GM18502 (cell line): ENCODE measurements at regions not wholly inside any gene's neighbourhood (a gene's known extent, or its start where the extent isn't known, plus 50 kb on each side); places are given as distances from the start of the nearest gene placed in this dataset.

Source experiments
- ATAC-seq: cut with Tn5 transposase; IDR thresholded peaks from one replicate; pipeline ENCODE4 v1.9.1; 2021; ENCODE audit warnings: mild to moderate bottlenecking; ENCODE audit not compliant: unreplicated experiment, poor library complexity

GRCh38 chr3:194246709-194247349, 104.3 kb downstream of the CPN2 start:
- ATAC-seq, result no peak

GRCh38 chr3:194247350-194247740, 103.8 kb downstream of the CPN2 start:
- ATAC-seq, result no peak

- no peak for ATAC-seq
Observed at GRCh38 chr3:194249323-194250097, 101.6 kb downstream of the CPN2 start.

GRCh38 chr3:194250098-194251002, 100.8 kb downstream of the CPN2 start:
- ATAC-seq, result no peak

GRCh38 chr3:194251007-194251406, 100.1 kb downstream of the CPN2 start:
- no peak for ATAC-seq

- ATAC-seq, result no peak
Observed at GRCh38 chr3:194251461-194251860, 99.7 kb downstream of the CPN2 start.

GRCh38 chr3:194251891-194252560, 99.1 kb downstream of the CPN2 start:
- no peak for ATAC-seq

GRCh38 chr3:194253270-194253669, 97.9 kb downstream of the CPN2 start:
- ATAC-seq, result no peak

- no peak for ATAC-seq
Observed at GRCh38 chr3:194254040-194254439, 97.1 kb downstream of the CPN2 start.

- ATAC-seq, result peak; percentile 69
Observed at GRCh38 chr3:194255252-194256039, 95.7 kb downstream of the CPN2 start.

- ATAC-seq, result no peak
Observed at GRCh38 chr3:194256040-194256945, 94.8 kb downstream of the CPN2 start.

- no peak for ATAC-seq
Observed at GRCh38 chr3:194257151-194257621, 93.9 kb downstream of the CPN2 start.

- ATAC-seq, result no peak
Observed at GRCh38 chr3:194257916-194258668, 93.0 kb downstream of the CPN2 start.

GRCh38 chr3:194259982-194260766, 91.0 kb downstream of the CPN2 start:
- ATAC-seq, result no peak

GRCh38 chr3:194261581-194262063, 89.5 kb downstream of the CPN2 start:
- ATAC-seq, result no peak

- no peak for ATAC-seq
Observed at GRCh38 chr3:194262176-194262924, 88.8 kb downstream of the CPN2 start.
